ENCODE measurements at regions not wholly inside any gene's neighbourhood (a gene's known extent, or its start where the extent isn't known, plus 50 kb on each side); places are given as distances from the start of the nearest gene placed in this dataset.

- TF ChIP-seq EZH2phosphoT487 (IDR thresholded peaks at IDR 0.05; ENCODE audit: borderline replicate concordance, low read depth, low read length) = no peak
- no peak for TF ChIP-seq CTCF (conservative IDR thresholded peaks at IDR 0.05; ENCODE audit: low read length)
Observed at GRCh38 chr4:110815950-110816349, 193.1 kb upstream of the PITX2 start.

Measured in OCI-LY7 (cell line).